HG03159 (cell line): ENCODE measurements at regions not wholly inside any gene's neighbourhood (a gene's known extent, or its start where the extent isn't known, plus 50 kb on each side); places are given as distances from the start of the nearest gene placed in this dataset.

Experiments used
- ATAC-seq: cut with Tn5 transposase; IDR thresholded peaks from one replicate; pipeline ENCODE4 v1.9.1; 2021; ENCODE audit warnings: mild to moderate bottlenecking, moderate library complexity; ENCODE audit not compliant: unreplicated experiment

DNA sequence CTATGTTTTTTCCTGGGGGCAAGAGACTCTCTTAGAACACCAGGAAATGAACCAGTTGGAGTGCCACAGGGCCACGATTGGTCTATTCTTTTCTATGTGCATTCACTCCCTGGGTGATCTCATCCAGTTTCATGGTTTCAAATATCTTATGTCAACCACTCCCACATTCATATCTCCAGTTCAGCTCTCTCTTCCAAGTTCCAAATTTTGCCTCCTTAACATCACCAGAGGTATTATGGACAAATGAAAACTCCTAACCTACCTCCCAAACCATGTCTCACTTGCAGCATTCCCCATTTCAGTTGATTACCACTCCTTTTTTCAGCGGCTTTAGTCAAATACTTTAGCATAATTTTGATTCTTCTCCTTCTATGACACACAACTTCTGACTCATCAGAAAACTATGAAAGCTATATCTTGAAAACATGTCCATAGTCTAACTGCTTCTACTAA, 203.1 kb upstream of the SEMA6D start:
- ATAC-seq: no peak

DNA sequence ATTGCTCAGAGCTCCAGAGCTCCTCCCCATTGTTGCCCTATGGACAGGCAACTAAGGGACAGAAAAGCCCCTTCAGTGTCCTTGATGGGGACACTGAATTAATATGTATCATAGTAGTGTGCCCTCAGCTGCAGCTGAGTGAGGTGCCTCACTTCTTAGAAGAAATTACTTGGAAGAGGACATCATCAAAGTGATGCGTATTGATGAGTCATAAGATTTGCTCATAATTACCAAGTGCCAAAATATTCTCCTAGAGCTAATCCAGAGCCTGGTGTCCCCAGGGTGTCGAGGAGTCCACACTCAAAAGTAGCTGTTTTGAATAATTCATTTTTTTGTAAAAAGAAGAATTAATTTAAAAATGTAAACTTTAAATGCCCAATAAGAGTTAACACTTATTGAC, 200.7 kb upstream of the SEMA6D start:
- no peak for ATAC-seq

DNA sequence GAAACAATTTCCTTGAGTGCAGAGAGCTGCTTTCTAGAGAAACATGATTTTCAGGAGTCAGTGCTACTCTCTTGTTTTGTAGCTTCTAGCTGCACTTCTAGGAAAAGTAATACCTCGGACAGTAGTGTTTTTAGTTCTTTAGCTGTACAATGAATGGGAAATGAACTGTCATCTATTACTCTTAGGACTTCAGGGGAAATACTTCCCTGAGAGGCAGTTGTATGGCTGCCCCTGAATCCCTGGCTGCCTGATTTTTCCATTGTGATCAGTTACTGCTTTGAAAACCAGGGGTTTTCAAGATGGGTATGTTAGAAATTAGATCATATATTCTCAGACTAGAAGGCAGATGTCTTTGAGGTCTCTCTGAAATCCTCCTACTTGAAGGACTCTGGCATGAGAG, 200.3 kb upstream of the SEMA6D start:
- ATAC-seq: no peak

DNA sequence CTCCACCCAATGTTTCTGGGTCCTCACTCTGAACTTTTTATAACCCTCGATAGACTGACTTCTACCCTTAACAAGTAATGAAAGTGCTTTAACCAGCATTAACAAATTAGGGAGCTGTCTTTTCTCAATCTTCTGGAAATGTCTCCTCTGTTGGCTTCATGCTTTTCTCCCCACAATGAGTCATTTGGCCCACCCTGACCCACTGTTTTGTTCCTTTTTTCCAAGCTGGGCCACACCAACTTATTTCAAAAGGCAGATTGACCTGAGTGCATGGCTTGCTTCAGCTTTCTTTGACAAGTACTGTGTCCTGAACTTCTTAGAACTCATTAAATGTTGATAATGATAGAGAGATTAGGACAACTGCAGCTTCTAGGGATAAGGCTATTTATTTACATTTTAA, 199.6 kb upstream of the SEMA6D start:
- ATAC-seq: no peak

DNA sequence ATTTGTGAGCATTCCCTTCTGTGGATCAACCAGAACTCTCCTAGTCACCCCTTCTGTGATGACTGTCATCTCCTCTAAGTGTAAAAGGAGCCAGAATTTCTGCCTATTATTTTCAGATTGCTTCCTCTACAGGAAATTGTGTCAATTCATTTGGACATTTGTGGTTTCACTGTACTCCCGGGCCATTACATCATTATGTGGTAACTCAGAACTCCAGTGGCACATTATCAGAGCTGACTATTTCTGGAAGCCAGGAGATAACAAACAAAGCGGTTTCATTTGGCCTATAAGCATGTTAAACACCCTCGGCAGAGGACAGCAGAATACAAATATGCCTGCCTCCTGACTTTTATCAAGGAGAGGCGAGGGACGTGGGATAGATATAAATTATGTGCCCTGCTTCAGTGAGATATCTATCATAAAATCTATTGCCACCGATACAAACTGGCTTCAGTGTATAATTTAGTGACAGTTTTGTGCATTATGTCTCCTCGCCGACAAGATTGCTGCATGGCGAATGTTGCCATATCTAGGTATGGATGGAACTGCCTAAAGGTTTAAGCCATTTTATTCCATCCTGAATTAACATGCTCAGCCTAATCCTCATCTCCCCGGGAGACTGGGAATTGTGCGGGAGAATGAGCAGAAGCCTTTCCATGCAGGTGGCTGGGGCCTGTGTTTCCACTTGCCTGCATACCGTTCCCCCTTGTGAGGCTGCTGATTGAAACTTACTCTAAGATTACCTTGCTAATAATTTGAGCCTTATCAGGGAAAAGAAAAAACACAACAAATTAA, 193.4 kb upstream of the SEMA6D start:
- ATAC-seq: no peak

DNA sequence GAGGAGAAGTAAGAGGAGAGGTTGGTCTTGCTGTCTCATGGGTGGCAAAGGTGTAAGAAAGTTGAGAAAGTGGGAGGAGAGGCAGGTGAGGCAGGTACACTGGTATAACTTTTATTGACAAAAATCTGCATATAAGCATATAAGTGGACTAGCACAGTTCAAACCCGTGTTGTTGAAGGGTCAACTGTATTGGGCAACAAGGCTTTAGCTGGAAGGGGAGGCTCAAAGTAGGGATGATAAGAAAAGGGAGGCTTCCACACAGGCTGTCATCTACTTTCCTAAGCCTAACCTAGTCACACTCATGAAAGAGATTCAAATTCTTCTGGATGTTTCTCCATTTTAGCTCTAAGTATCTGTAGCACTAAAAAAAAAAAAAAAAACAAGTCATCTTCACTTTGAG, 188.1 kb upstream of the SEMA6D start:
- ATAC-seq: no peak

DNA sequence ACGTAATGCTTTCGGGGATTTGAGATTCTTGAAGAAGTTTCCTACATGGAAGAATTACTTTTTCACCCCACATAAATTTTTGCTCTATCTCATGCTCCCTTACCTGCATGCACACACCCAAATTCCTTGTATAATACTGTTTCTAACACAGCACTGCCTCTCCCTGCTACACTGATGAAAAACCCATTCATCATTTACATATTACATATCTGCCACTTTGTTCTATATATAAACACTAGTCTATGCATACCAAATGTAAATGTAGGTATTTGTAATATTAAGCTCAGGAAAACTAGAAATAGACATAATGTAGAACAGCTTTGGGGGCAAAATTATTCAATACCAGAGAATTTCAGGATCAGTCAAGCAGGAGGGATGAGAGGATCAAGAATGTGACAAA, 182.6 kb upstream of the SEMA6D start:
- ATAC-seq: no peak

DNA sequence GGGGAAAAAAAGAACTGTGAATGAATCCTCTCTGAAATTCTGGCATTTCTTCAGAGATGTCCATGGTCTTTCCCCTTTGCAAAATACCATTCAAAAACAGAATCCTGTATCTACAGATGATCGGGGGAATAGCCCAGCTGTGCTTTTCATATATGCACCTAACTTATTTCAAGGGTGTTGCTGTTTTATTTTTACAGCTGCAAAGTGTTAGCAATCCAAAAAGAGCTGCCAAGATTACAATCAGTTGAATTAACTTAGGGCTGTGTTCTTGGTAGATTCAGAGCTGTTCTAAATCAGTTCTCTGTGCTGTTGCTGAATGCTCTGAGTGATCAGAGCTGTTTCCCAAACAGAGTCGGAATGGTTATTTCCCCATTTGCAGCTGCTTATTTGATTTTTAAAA, 175.7 kb upstream of the SEMA6D start:
- ATAC-seq: no peak

DNA sequence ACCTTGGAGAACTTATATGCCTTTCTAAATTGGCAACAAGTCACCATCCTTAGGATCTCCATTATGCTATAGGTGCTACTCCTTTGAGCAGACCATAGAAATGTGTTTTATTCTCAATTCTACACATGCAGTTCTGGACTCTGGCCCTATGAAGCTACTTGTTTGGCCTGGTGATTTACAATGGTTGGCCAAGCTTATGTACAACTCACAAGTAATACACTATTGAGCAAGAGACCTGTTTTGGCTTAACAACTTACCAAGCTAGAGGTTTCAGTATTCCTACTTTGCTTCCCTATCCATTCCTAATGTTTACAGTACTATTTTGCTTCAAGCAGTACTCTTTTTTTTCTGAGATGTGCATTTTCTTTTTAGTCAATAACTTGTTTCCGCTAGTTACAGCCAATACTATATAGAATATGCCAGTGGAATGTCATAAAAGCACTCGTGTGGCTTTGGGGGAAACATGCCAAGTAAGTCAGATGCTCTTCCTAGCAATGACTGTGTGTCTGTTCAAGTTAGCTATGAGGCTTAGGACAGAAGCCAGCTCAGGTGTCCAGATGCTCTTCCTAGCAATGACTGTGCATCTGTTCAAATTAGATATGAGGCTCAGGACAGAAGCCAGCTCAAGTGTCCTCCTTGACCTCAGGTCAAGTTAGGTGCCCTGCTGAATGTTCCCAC, 174.9 kb upstream of the SEMA6D start:
- no peak for ATAC-seq

DNA sequence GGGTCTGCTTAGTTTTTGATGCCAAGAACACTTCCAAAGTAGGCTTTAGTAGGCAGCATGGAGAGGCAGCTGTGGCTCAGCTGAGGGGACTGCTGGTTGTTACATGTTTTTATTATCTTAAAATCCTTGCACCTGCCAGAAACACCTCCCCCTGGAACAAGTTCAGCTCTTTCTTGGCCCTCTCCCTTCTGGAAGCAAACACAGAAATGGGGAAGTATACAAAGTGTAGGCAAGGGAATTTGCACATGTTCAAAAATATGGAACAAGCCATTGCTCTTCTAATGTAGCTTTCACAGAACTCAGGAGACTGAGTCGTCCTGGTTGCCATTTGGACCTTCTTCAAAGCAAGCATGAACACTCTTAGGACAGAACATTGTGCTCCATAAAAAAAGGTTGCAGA, 169.1 kb upstream of the SEMA6D start:
- no peak for ATAC-seq

DNA sequence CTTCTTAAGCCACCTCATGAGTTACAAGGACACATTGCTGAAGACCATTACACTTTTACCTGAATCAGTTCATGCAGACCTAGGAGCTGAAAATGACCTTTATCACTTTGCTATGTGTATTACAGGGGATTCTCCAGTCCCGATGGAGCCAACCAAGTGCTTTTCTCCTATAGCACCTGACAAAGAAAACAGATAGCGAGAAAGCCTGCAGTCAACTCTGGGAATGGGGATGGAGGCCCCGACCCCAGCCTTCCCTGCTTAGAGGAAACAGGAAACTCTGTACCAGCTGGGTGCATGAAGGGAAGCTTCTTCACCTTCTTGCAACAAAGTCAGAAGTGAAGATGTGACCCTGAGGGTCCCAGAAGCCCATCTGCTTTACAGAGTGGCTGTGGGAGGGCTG, 168.3 kb upstream of the SEMA6D start:
- no peak for ATAC-seq

DNA sequence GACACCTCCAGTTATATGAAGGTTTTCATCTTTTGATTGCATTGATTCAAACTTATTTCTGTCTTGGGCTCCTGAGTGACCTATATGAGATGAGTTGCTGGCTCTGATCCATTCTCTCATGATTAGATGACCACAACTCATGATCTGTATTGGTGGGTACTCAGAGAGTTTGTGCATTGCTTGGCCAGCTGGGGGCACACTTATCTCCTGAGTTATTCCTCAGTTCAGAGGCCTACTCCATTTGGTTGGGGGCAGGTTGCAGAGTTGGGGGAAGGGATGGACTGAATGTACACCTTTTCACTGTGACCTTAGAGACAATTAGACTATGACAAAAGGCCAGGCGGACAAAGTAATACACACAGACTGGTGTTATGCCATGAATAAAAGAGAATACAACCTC, 166.2 kb upstream of the SEMA6D start:
- ATAC-seq: no peak

DNA sequence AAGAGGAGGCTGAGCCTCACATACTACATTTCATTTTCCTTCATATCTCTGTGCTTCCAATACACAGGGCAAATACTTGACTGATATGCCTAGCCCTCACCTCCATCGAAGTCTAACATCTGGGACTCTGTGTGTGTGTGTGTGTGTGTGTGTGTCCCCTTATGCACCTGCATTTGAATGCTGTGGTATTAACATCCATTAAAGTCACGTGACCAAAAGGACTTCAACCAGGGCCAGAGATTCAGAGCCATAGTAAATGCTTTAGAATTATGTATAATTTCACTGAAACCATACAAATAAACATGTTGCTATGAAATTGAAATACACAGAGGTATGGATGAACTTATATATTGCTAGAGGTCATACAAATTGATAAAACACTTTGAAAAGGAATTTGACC, 165.8 kb upstream of the SEMA6D start:
- ATAC-seq: no peak

DNA sequence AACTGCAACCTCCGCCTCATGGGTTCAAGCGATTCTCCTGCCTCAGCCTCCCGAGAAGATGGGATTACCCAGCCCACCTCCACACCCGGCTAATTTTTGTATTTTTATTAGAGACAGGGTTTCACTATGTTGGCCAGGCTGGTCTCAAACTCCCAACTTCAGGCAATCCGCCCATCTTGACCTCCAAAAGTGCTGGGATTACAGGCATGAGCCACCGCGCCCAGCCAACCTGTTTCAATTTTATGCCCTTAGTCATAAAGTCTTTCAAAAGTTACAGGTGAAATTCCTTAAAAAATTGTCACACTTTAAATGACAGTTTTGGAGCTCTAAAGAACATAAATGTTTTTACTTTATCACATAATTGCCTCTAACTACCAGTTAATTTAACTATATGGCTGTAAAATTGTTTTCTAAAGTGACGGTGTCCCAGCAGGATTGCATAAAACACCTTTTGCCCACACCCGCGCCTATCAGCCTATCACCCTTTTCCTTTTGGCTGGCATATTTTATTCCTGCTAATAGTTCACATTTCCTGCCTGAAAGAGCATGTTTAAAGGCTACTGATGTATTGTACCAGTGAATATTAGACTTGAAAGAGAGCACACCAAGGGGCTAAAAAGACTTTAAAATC, 164.2 kb upstream of the SEMA6D start:
- ATAC-seq: no peak

DNA sequence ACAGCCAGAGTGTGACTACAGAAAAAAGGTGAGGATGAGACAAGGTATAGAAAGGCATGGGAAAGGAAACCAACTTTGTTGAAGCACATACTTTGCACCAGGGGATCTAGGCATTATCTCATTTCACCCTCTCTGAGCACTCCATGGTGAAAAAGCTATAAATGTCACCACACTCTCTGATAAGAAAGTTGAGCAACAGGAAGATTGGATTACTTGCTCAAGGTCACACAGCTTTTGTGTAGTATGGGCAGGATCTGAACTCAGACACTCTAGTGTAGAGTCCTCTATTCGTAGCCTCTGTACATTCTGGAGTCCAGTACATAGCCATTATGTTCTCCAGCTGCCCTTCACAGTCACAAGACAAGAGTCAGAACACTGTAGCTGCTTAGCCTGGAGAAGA, 163.4 kb upstream of the SEMA6D start:
- ATAC-seq: no peak

DNA sequence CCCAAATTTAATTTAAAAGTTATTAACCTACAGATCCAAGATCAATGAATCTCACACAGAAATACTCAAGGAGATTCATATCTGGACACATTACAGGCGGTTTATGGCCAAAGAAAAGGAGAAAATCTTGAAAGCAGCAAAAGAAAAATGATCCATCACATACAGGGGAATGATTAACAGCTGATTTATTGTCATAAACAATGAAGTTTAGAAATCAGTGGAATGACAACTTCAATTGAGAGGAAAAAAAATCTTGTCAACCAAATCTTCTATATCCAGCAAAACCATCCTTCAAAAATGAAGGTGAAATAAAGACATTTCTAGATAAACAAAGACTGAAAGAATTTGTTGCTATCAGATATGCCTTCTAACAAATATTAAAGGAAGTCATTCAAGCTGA, 156.2 kb upstream of the SEMA6D start:
- ATAC-seq: no peak

DNA sequence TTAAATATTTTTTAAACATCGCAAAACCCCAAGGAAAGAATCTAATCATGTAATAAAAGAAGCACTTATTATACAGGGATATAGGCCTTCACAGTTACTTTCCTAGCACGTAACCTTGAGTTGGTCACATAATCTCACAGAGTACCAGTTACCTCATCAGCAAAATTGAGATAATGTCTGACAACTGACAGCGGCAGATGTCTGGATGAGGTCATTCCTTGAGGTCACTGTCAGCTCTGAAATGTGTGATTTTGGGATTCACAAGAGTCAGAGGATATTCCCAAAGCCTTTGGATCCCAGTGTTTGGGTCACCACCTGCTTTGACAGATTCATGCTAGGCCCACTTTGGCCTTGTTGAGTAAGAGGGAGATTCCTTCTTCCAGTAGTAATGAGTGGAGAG, 151.4 kb upstream of the SEMA6D start:
- no peak for ATAC-seq

DNA sequence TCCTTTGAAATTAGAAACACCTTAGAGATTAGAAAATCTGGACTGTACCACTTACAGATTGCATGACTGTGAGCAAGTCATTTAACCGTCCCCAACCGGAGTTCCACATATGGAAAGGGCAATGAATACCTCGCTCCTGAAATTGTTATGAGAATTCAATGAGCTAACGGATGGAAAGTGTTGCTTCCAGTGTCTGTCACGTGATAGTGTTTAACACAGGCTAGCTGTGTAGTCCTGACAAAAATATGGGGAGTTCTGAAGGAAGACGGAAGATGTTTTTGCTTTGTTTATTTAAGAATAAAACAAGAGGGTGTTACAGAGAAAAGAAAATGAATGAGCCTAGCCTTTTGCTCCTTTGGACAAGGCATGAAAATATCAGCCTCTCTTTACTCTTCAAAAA, 150.7 kb upstream of the SEMA6D start:
- ATAC-seq: no peak

DNA sequence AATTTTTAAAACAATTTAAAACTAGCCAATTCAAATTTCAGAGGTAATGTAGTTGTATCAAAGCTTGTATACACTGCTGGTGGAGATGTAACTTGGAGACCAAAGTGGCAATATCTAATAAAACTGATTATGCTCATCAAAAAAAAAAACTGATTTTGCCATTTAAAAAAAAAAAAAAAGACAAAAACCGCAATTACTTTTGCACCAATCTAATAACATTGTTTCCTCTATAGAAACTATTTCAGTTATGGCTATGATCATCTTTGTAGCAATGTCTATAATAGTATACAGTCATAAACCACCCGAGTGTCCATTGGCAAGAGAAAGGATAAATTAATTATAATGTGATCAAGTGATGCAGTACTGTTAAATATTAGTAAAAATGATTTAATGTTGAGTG, 149.3 kb upstream of the SEMA6D start:
- no peak for ATAC-seq

DNA sequence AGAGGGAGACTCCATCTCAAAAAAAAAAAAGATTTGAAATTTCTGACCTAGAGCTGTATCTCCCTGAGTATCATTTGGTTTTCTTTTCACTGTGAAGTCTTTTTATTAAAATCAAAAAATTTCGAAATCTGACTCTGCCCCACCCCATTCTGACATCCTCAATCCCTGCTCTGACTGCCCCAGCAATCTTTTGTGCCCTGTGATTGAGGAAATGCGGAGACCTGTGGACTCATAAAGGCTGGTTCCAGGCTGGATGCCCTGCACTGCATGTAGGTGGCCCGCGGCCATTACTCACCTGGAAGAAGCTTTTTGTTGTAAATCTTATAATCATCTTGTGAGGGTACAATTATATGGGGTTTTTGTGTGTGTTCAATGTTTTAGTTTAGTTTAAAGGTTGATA, 147.3 kb upstream of the SEMA6D start:
- no peak for ATAC-seq

DNA sequence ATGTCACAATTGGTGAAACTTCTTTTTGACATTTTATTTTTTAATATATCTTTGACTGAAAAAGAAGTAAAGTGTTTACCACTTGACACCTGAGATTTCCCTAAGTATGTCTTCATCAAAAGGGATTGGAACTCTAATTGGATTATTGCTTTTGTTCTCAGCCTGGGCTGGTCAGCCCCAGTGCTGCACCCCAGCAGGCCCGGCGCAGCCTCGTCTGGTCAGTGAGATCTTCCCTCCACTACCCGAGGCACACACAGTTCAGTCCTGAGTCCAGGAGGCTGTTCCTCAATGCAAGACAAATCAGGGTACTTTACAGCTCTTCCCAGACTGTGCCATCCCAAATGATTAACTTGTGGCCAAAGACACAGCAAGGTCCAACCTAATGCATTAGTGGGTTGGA, 146.9 kb upstream of the SEMA6D start:
- ATAC-seq: no peak
